ENCODE measurements at regions not wholly inside any gene's neighbourhood (a gene's known extent, or its start where the extent isn't known, plus 50 kb on each side); places are given as distances from the start of the nearest gene placed in this dataset.
A peak's percentile ranks its signal among the peaks of the same experiment; 100 is the strongest.

GRCh38 chr9:13734601-13735000 lies 455.1 kb upstream of the MPDZ start:
- POLR2A ChIA-PET (ENCODE audit: low non-redundant PET): no interaction called here
- DNase-seq (ENCODE audit: low spot score): no peak
- no peak for TF ChIP-seq CTCF (conservative IDR thresholded peaks at IDR 0.05; ENCODE audit: low read depth)
- H3K27ac ChIP-seq: no peak overlapping the region
- CTCF ChIA-PET: interaction anchor here (0.5 to 0.6 kb wide), 2 partner anchors 150 to 619 kb away, joined by 3 read pairs; no protein-coding TSS in a partner anchor

GRCh38 chr9:13732290-13732689 lies 452.8 kb upstream of the MPDZ start:
- CTCF ChIA-PET: interaction anchor here (0.7 kb wide), 1 partner anchor 621 kb away, joined by 3 read pairs; no protein-coding TSS in a partner anchor
- POLR2A ChIA-PET (ENCODE audit: low non-redundant PET): no interaction called here
- TF ChIP-seq CTCF (conservative IDR thresholded peaks at IDR 0.05; ENCODE audit: low read depth): no peak
- no peak overlapping the region for H3K27ac ChIP-seq
- no peak for DNase-seq (ENCODE audit: low spot score)

GRCh38 chr9:13731637-13732036 lies 452.1 kb upstream of the MPDZ start:
- POLR2A ChIA-PET (ENCODE audit: low non-redundant PET): no interaction called here
- CTCF ChIA-PET: no interaction called here
- TF ChIP-seq CTCF (conservative IDR thresholded peaks at IDR 0.05; ENCODE audit: low read depth): no peak
- H3K27ac ChIP-seq: no peak overlapping the region
- DNase-seq (ENCODE audit: low spot score): no peak

GRCh38 chr9:13729955-13730354 lies 450.5 kb upstream of the MPDZ start:
- TF ChIP-seq CTCF (conservative IDR thresholded peaks at IDR 0.05; ENCODE audit: low read depth): no peak
- CTCF ChIA-PET: no interaction called here
- no peak overlapping the region for H3K27ac ChIP-seq
- no peak for DNase-seq (ENCODE audit: low spot score)
- POLR2A ChIA-PET (ENCODE audit: low non-redundant PET): no interaction called here

GRCh38 chr9:13728917-13729811 lies 449.7 kb upstream of the MPDZ start:
- peak overlapping the region; percentile 33; the same call in 1 of the 2 replicates for H3K27ac ChIP-seq
- POLR2A ChIA-PET (ENCODE audit: low non-redundant PET): no interaction called here
- TF ChIP-seq CTCF (conservative IDR thresholded peaks at IDR 0.05; ENCODE audit: low read depth): no peak
- CTCF ChIA-PET: no interaction called here
- DNase-seq (ENCODE audit: low spot score): peak; percentile 20

- no peak overlapping the region for H3K27ac ChIP-seq
- no peak for DNase-seq (ENCODE audit: low spot score)
- no peak for TF ChIP-seq CTCF (conservative IDR thresholded peaks at IDR 0.05; ENCODE audit: low read depth)
- ChIA-PET POLR2A (ENCODE audit: low non-redundant PET) (no interaction called here), CTCF (interaction anchor here (0.6 kb wide), 1 partner anchor 44 kb away, joined by 3 read pairs; no protein-coding TSS in a partner anchor)
These were observed 448.6 kb upstream of the MPDZ start for GRCh38 chr9:13728131-13728530.

All from RWPE1 (cell line).